ENCODE measurements at regions not wholly inside any gene's neighbourhood (a gene's known extent, or its start where the extent isn't known, plus 50 kb on each side); places are given as distances from the start of the nearest gene placed in this dataset.

DNA sequence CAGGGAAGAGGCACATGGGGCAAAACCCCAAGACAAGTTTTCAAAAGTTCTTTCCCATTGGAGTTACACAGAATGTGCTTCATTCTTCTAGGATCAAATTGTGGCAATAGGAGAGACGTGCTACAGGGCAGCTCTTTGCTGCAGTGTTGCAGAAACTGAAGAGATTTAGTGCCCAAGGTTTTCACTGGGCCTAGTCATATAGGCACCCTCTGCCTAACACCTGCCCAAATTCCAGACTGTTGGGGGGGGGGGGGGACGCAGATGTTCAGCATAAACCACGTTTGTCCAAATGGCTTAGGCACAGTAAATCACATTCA, 346.8 kb upstream of the ZNF717 start:
- TF ChIP-seq EZH2 (IDR thresholded peaks at IDR 0.05; ENCODE audit: low read depth), result no peak
- TF ChIP-seq CTCF (conservative IDR thresholded peaks at IDR 0.05), result no peak

Measured in PC-9 (cell line).